ENCODE measurements at regions not wholly inside any gene's neighbourhood (a gene's known extent, or its start where the extent isn't known, plus 50 kb on each side); places are given as distances from the start of the nearest gene placed in this dataset.
"Not testable (repeated sequence)": the region's sequence is repeated elsewhere in the genome, so short reads cannot be mapped to it uniquely, and the experiment has no call there.

GRCh38 chr4:12562021-12562420 lies 922.1 kb downstream of the RAB28 start:
- no peak for DNase-seq

GRCh38 chr4:12555011-12555410 lies 929.1 kb downstream of the RAB28 start:
- DNase-seq = no peak

- DNase-seq = no peak
Measured at GRCh38 chr4:12548678-12549077, 935.5 kb downstream of the RAB28 start.

GRCh38 chr4:12545812-12546211 lies 938.3 kb downstream of the RAB28 start:
- no peak for DNase-seq

- DNase-seq = no peak
Measured at GRCh38 chr4:12538162-12538561, 946.0 kb downstream of the RAB28 start.

- no peak for DNase-seq
Measured at GRCh38 chr4:12534684-12535083, 949.5 kb downstream of the RAB28 start.

GRCh38 chr4:12519426-12519825 lies 964.7 kb downstream of the RAB28 start:
- DNase-seq = no peak

GRCh38 chr4:12507868-12508481 lies 976.2 kb downstream of the RAB28 start:
- no peak for DNase-seq

- DNase-seq = no peak
Measured at GRCh38 chr4:12500409-12500808, 983.7 kb downstream of the RAB28 start.

GRCh38 chr4:12499693-12500092 lies 984.4 kb downstream of the RAB28 start:
- no peak for DNase-seq

GRCh38 chr4:12495211-12495610 lies 988.9 kb downstream of the RAB28 start:
- DNase-seq = no peak

- DNase-seq = no peak
Measured at GRCh38 chr4:12492730-12493393, 991.3 kb downstream of the RAB28 start.

GRCh38 chr4:12488672-12489071 lies 995.5 kb downstream of the RAB28 start:
- DNase-seq = no peak

- DNase-seq = no peak
Measured at GRCh38 chr4:12487000-12487399, 997.1 kb downstream of the RAB28 start.

GRCh38 chr4:12472087-12472486 lies 1012.1 kb downstream of the RAB28 start:
- DNase-seq = no peak

- DNase-seq = no peak
Measured at GRCh38 chr4:12471193-12471592, 1012.9 kb downstream of the RAB28 start.

GRCh38 chr4:12461576-12461975 lies 1022.6 kb downstream of the RAB28 start:
- DNase-seq = not testable (repeated sequence)

GRCh38 chr4:12459126-12459525 lies 1025.0 kb downstream of the RAB28 start:
- DNase-seq = no peak

- no peak for DNase-seq
Measured at GRCh38 chr4:12458621-12459020, 1025.5 kb downstream of the RAB28 start.

- DNase-seq = no peak
Measured at GRCh38 chr4:12452291-12452690, 1023.6 kb upstream of the HS3ST1 start.

GRCh38 chr4:12447451-12447850 lies 1018.8 kb upstream of the HS3ST1 start:
- DNase-seq = no peak

GRCh38 chr4:12446657-12447185 lies 1018.0 kb upstream of the HS3ST1 start:
- no peak for DNase-seq

- DNase-seq = no peak
Measured at GRCh38 chr4:12446256-12446655, 1017.6 kb upstream of the HS3ST1 start.

GRCh38 chr4:12445711-12446235 lies 1017.1 kb upstream of the HS3ST1 start:
- DNase-seq = no peak
